ENCODE measurements at regions not wholly inside any gene's neighbourhood (a gene's known extent, or its start where the extent isn't known, plus 50 kb on each side); places are given as distances from the start of the nearest gene placed in this dataset.

- DNase-seq = no peak
These were observed 140.2 kb downstream of the GMNC start for GRCh38 chr3:190722181-190722905.

- no peak for DNase-seq
These were observed 141.2 kb downstream of the GMNC start for GRCh38 chr3:190721330-190721729.

- DNase-seq = peak in 1 of 3 donors; percentile 13
These were observed 143.8 kb downstream of the GMNC start for GRCh38 chr3:190718671-190719070.

- DNase-seq = no peak
These were observed 144.4 kb downstream of the GMNC start for GRCh38 chr3:190718097-190718496.

- no peak for DNase-seq
These were observed 145.5 kb downstream of the GMNC start for GRCh38 chr3:190716961-190717360.

GRCh38 chr3:190716211-190716610, 146.3 kb downstream of the GMNC start:
- no peak for DNase-seq

GRCh38 chr3:190710723-190711122, 151.8 kb downstream of the GMNC start:
- no peak for DNase-seq

GRCh38 chr3:190709351-190709773, 153.1 kb downstream of the GMNC start:
- no peak for DNase-seq
